SK-N-SH (cell line): ENCODE measurements at regions not wholly inside any gene's neighbourhood (a gene's known extent, or its start where the extent isn't known, plus 50 kb on each side); places are given as distances from the start of the nearest gene placed in this dataset.
"Not testable (repeated sequence)": the region's sequence is repeated elsewhere in the genome, so short reads cannot be mapped to it uniquely, and the experiment has no call there.

Experiments
- CTCF ChIP-seq: fragments of 200-600 bp; sonication (generic); IDR thresholded peaks from 2 replicates; pipeline ENCODE4 v1.6.1; 2017; ENCODE audit warnings: antibody characterized with exemption, mild to moderate bottlenecking, moderate library complexity
- FOXJ3 ChIP-seq: sonication (generic); formaldehyde crosslinking; IDR thresholded peaks from 2 replicates; pipeline ENCODE4 v1.5.1; 2020; ENCODE audit warnings: mild to moderate bottlenecking, missing genetic modification reagents
- JUND ChIP-seq: IDR thresholded peaks from 2 replicates; pipeline ENCODE4 v1.4.0; 2012
- POLR2AphosphoS5 ChIP-seq: IDR thresholded peaks from 2 replicates; pipeline ENCODE4 v1.6.1; 2012; ENCODE audit warnings: low read depth, low read length
- SIN3A ChIP-seq: IDR thresholded peaks from 2 replicates; pipeline ENCODE4 v1.6.1; 2012; ENCODE audit warnings: low read depth, mild to moderate bottlenecking, low read length, moderate library complexity, borderline replicate concordance
- TAF1 ChIP-seq: IDR thresholded peaks from 2 replicates; pipeline ENCODE4 v1.6.1; 2012; ENCODE audit warnings: low read depth, mild to moderate bottlenecking, low read length, moderate library complexity, borderline replicate concordance
- TF ChIP-seq, protein P1 (sequence below): IDR thresholded peaks from 2 replicates; pipeline ENCODE4 v1.6.1; 2012; ENCODE audit warnings: mild to moderate bottlenecking, low read depth, low read length, moderate library complexity

DNA sequence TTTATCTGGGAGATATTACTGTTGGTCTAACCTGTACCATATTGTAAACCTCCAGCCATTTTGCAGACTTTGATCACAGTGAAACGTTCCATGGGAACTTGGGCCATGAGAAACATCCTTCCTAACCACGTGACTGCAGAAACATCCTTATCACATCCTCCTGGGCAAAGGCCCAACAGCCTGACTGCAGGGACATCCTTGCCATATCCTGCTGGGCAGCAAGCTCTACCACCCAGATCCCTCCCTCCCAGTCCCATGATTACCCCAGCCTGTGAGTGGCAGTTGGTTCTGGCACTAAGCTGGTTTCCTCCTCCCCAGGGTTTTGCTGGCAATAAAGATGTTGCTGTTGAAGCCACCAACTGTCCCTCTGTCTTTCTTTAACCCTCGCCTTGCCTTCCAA is 201.2 kb downstream of the POTEC start:
- TF ChIP-seq SIN3A; POLR2AphosphoS5; CTCF; JUND; TAF1; FOXJ3 (CRISPR knock-in tag): not testable (repeated sequence)
- TF ChIP-seq, protein P1, sequence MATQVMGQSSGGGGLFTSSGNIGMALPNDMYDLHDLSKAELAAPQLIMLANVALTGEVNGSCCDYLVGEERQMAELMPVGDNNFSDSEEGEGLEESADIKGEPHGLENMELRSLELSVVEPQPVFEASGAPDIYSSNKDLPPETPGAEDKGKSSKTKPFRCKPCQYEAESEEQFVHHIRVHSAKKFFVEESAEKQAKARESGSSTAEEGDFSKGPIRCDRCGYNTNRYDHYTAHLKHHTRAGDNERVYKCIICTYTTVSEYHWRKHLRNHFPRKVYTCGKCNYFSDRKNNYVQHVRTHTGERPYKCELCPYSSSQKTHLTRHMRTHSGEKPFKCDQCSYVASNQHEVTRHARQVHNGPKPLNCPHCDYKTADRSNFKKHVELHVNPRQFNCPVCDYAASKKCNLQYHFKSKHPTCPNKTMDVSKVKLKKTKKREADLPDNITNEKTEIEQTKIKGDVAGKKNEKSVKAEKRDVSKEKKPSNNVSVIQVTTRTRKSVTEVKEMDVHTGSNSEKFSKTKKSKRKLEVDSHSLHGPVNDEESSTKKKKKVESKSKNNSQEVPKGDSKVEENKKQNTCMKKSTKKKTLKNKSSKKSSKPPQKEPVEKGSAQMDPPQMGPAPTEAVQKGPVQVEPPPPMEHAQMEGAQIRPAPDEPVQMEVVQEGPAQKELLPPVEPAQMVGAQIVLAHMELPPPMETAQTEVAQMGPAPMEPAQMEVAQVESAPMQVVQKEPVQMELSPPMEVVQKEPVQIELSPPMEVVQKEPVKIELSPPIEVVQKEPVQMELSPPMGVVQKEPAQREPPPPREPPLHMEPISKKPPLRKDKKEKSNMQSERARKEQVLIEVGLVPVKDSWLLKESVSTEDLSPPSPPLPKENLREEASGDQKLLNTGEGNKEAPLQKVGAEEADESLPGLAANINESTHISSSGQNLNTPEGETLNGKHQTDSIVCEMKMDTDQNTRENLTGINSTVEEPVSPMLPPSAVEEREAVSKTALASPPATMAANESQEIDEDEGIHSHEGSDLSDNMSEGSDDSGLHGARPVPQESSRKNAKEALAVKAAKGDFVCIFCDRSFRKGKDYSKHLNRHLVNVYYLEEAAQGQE, result not testable (repeated sequence)
